Right lobe of liver (tissue), 6 donors: ENCODE measurements at regions not wholly inside any gene's neighbourhood (a gene's known extent, or its start where the extent isn't known, plus 50 kb on each side); places are given as distances from the start of the nearest gene placed in this dataset.

Experiments
- ATAC-seq, 4 donors: fragments of 200-7000 bp; cut with Tn5 transposase; one replicate each; pipeline ENCODE4 v1.9.1; 2020; ENCODE audit warnings: mild to moderate bottlenecking in 4 of 4, moderate library complexity in 4 of 4
- DNase-seq, 3 donors: peaks; one replicate each; pipeline ENCODE4 v3.0.0-alpha.2; 2020
- H3K27ac ChIP-seq, 3 donors: fragments of 200-600 bp; one replicate each; pipeline ENCODE4 v1.8.0; 2022
- H3K27me3 ChIP-seq, 2 donors: fragments of 200-600 bp; one replicate each; pipeline ENCODE4 v1.8.0; 2022
- H3K36me3 ChIP-seq, 4 donors: fragments of 200-600 bp; sonication (generic) in 1 of 4; one replicate each; pipeline versions ENCODE4 v1.5.1 to v1.8.0; 2017 to 2022; ENCODE audit warnings: control low read depth in 1 of 4
- H3K4me1 ChIP-seq, 4 donors: fragments of 200-600 bp; sonication (generic) in 1 of 4; one replicate each; pipeline versions ENCODE4 v1.5.1 to v1.8.0; 2017 to 2022; ENCODE audit warnings: control low read depth in 1 of 4
- H3K4me3 ChIP-seq, 3 donors: fragments of 200-600 bp; one replicate each; pipeline ENCODE4 v1.8.0; 2022
- H3K9me3 ChIP-seq, 4 donors: fragments of 200-600 bp; sonication (generic) in 1 of 4; one replicate each; pipeline versions ENCODE4 v1.5.1 to v1.8.0; 2017 to 2022; ENCODE audit warnings: control low read depth in 1 of 4
- CTCF ChIP-seq, 4 donors: fragments of 200-600 bp in 3 of 4; fragments of 450-650 bp in 1 of 4; IDR thresholded peaks; one replicate each; pipeline versions ENCODE4 v1.5.1 to v1.8.0; 2016 to 2022; ENCODE audit warnings: antibody characterized with exemption in 4 of 4, mild to moderate bottlenecking in 2 of 4
- POLR2A ChIP-seq: fragments of 450-650 bp; IDR thresholded peaks from one replicate; pipeline ENCODE4 v1.6.1; 2017; ENCODE audit warnings: antibody characterized with exemption, mild to moderate bottlenecking
- WGBS: methylation state at CpG from one replicate; pipeline ENCODE4 v1.1.6; 2018; ENCODE audit warnings: low coverage, low lambda C conversion rate; ENCODE audit not compliant: insufficient coverage; ENCODE audit errors: missing lambda C conversion rate; 5-methylcytosine and 5-hydroxymethylcytosine counted together
- intact Hi-C, 2 donors: fragments of 100-400 bp; cut with DNase I; formaldehyde crosslinking; loops; one replicate each; pipeline versions ENCODE4 v1.11.2 to v1.14.1; 2022
- donor health status: DM: no; HTN: yes; CAD: no.
- donor health status: DM: no; HTN: no; CAD: no.
- donor health status: DM: no; HTN: no; CAD: no.
- donor health status: DM: no; HTN: yes; CAD: no.
- donor health status: DM: no; HTN: yes; CAD: no.

GRCh38 chr13:77480066-77480465, 55.4 kb upstream of the SCEL start:
- Histone ChIP-seq H3K9me3 (no peaks in the 10 kb centered on the region), H3K4me3 (no peak overlapping the region), H3K27me3 (no peaks in the 10 kb centered on the region), H3K27ac (no peak overlapping the region), H3K4me1 (no peaks in the 10 kb centered on the region), H3K36me3 (no peaks in the 10 kb centered on the region)
- no peak for DNase-seq
- intact Hi-C loops, result loop anchor here in 1 of 2 donors (10.0 kb wide), 1 partner anchor 135 kb away; no protein-coding TSS in a partner anchor
- no peak for TF ChIP-seq POLR2A
- no peak for TF ChIP-seq CTCF (IDR thresholded peaks at IDR 0.05)
- ATAC-seq, result no peak
- WGBS, result 22% methylated on average over 2 of the region's 2 CpGs

GRCh38 chr13:77479326-77479725, 56.2 kb upstream of the SCEL start:
- Histone ChIP-seq H3K9me3 (no peaks in the 10 kb centered on the region), H3K4me1 (no peaks in the 10 kb centered on the region), H3K36me3 (no peaks in the 10 kb centered on the region), H3K27me3 (no peaks in the 10 kb centered on the region), H3K27ac (no peak overlapping the region), H3K4me3 (no peak overlapping the region)
- WGBS, result 38% methylated on average over 2 of the region's 2 CpGs
- intact Hi-C loops, result no loop called here
- no peak for ATAC-seq
- no peak for DNase-seq
- TF ChIP-seq POLR2A (no peak), CTCF (IDR thresholded peaks at IDR 0.05) (no peak)

GRCh38 chr13:77477299-77477848, 58.1 kb upstream of the SCEL start:
- no peak for TF ChIP-seq CTCF (IDR thresholded peaks at IDR 0.05)
- no peak for TF ChIP-seq POLR2A
- Histone ChIP-seq H3K4me1 (no peaks in the 10 kb centered on the region), H3K36me3 (no peaks in the 10 kb centered on the region), H3K27ac (no peak overlapping the region), H3K4me3 (no peak overlapping the region), H3K9me3 (no peaks in the 10 kb centered on the region), H3K27me3 (no peaks in the 10 kb centered on the region)
- ATAC-seq, result no peak
- intact Hi-C loops, result no loop called here
- 92% methylated on average over 3 of the region's 3 CpGs for WGBS
- no peak for DNase-seq

- ATAC-seq (no peak), DNase-seq (no peak)
- intact Hi-C loops, result no loop called here
- H3K36me3 ChIP-seq, result no peaks in the 10 kb centered on the region
- H3K4me3 ChIP-seq, result no peak overlapping the region
- no peaks in the 10 kb centered on the region for H3K4me1 ChIP-seq
- no peak overlapping the region for H3K27ac ChIP-seq
- no peak for TF ChIP-seq CTCF (IDR thresholded peaks at IDR 0.05)
- TF ChIP-seq POLR2A, result no peak
- H3K9me3 ChIP-seq, result no peaks in the 10 kb centered on the region
- no peaks in the 10 kb centered on the region for H3K27me3 ChIP-seq
These were observed 59.0 kb upstream of the SCEL start for GRCh38 chr13:77476456-77476855.
